ENCODE measurements at regions not wholly inside any gene's neighbourhood (a gene's known extent, or its start where the extent isn't known, plus 50 kb on each side); places are given as distances from the start of the nearest gene placed in this dataset.
"Not testable (repeated sequence)": the region's sequence is repeated elsewhere in the genome, so short reads cannot be mapped to it uniquely, and the experiment has no call there.

DNA sequence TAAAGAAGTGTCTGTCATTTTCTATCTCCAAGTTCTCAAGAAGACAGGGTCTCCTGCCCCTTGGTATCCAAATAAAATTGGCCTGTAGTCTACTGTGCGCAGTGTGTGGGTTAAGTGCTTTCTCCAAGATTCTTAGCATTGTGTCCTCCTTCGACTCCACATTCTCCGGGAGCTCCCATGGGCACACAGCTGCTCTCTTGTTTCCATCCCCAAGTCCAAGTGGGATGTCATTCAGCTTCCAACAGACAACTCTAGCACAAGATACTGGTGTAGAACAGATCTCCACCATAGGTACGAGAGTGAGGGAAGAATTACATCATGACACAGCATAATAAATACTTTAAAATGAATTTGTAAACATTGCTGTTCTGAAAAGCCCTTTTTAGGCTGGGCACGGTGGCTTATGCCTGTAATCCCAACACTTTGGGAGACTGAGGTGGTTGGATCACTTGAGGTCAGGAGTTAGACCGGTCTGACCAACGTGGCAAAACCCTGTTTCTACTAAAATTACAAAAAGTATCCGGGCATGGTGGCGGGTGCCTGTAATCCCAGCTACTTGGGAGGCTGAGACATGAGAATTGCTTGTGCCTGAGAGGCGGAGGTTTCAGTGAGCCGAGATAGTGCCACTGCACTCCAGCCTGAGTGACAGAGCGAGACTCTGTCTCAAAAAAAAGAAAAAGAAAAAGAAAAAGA lies 196.2 kb downstream of the C9orf152 start:
- DNase-seq (ENCODE audit: low read depth in 1 of 2, low spot score in 1 of 2) = no peak

DNA sequence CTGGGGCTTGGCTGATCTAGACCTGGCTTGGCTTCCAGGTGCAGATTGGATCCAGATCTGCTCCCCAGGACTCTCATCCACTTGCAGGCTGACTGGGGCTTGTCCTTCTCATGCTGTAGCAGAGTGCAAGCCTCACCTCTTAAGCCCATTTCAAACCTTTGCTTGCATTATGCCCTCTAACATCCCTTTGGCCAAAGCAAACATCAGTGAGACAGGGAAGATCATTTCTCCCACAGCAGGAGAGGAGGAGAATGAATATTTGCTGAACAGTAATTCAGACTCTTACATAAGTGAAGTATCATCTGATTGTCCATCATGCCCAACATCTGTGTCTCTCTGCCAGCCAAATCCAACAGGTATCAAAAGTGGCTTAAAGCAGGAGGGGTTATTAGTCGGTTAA lies 194.9 kb downstream of the C9orf152 start:
- DNase-seq (ENCODE audit: low read depth in 1 of 2, low spot score in 1 of 2) = no peak

DNA sequence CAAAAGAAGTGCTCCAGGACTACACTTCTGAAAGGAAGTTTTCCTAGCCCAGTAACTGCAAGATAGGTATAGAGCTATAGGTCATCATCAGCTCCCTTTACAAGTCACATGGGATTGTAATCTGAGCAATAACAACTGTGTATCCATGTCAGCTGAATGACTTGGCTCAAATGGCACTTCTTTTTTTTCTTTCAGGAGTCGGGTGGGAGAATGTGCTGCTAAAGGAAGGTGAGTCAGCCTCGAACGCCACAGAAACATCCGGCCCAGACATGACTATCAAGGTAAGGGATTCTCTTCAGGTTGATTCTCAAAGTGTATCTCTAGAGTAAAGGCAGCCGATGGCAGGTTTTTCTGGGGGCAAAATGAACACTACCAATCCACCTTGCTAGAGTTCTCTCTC lies 192.2 kb downstream of the C9orf152 start:
- no peak for DNase-seq (ENCODE audit: low read depth in 1 of 2, low spot score in 1 of 2)

DNA sequence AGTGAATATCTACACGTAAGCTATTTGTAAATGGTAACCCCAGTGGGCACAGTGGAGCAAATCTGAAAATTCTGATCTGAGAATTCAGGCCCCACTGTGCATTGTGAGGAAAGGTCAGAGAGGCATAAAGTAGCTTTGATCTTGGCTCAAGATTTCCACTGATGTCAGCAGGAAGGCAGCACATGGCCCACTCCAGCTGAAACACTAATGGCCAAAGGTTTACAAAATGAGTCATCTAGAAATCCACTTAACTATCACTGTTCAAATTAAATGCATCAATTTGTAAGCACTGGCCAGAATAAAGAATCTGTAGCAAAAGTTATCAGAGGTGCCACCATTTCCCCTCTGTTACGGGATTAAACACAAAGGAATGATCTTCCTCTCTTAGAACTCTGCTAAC lies 191.6 kb downstream of the C9orf152 start:
- DNase-seq (ENCODE audit: low read depth in 1 of 2, low spot score in 1 of 2) = no peak

DNA sequence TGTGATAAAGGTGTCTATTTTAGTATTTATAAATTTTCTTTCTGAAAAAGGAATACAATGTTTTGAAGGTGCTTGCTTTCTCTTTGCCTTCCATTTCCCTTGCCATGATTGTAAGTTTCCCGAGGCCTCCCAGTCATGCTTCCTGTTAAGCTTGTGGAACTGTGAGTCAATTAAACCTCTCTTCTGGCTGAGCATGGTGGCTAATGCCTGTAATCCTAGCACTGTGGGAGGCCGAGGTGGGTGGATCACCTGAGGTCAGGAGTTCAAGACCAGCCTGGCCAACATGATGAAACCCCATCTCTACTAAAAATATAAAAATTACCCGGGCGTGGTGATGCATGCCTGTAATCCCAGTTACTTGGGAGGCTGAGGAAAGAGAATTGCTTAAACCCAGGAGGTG lies 187.7 kb downstream of the C9orf152 start:
- not testable (repeated sequence) for DNase-seq (ENCODE audit: low read depth in 1 of 2, low spot score in 1 of 2)

DNA sequence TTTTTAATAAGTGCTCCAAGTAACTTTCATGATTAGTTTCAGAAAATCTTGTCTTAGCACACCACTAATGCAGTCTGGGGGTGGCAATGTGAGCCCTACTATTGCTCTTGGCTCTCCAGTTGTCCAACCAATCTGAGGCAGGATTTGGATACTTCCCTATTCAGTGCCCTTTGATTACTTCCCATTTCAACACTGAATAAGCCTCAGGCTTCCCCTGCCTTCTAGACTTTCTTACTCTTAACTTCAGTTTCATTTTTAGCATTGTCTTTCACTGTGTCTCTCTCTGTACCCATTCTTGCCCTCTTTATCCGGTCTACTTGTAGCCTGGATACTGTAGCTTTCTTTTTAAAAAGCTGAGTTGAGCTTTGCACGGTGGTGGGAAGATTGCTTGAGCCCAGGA lies 186.1 kb downstream of the C9orf152 start:
- DNase-seq (ENCODE audit: low read depth in 1 of 2, low spot score in 1 of 2) = no peak

DNA sequence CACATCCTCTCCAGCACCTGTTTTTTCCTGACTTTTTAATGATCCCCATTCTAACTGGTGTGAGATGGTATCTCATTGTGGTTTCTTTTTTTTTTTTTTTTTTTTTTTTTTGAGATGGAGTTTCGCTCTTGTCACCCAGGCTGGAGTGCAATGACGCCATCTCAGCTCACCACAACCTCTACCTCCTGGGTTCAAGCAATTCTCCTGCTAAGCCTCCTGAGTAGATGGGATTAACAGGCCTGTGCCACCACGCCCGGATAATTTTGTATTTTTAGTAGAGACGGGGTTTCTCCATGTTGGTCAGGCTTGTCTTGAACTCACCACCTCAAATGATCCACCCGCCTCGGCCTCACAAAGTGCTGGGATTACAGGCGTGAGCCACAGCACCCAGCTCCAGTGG lies 184.7 kb downstream of the C9orf152 start:
- not testable (repeated sequence) for DNase-seq (ENCODE audit: low read depth in 1 of 2, low spot score in 1 of 2)

DNA sequence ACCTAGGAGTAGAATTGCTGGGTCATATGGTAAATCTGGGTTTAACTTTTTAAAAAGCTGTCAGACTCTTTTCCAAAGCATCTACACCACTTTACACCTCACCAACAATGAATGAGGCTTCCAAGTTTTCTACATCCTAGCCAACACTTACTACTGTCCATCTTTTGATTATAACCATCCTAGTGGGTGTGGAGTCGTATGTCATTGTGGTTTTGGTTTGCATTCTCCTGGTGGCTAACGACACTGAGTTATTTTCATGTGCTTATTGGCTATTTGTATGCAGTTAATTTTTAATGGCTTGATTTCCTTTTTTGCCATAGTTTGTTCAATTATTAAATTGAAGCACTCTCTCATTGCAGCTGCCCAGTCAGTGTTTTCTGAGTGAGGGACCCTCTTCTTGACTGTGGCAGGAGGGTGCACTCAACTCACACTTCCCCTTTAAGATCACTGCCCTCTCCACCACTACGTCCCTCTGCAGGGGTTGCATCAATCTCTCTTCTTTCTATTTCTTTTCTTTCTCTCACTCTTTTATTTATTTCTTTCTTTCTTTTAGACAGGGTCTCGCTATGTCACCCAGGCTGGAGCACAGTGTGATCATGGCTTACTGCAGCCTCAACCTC lies 182.3 kb downstream of the C9orf152 start:
- no peak for DNase-seq (ENCODE audit: low read depth in 1 of 2, low spot score in 1 of 2)

DNA sequence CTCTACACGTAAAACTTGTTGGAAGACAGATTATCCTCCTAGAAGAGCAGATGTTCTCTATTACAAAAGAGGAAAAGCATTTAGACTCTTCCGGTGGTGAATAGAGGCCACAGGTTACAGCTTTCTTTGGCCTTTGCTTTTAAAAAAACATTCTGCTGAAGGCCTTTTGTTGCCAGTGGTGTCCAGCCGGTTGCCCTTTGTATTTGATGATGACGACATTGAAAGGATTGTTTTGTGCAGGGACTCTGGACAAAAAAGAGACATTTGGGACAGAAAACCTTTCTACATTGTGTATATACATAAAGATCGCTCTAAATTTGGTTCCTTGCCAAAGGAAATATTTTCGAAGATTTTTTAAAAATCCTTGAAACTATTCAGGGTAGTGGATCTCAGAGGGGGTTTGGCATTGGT lies 180.3 kb downstream of the C9orf152 start:
- DNase-seq (ENCODE audit: low read depth in 1 of 2, low spot score in 1 of 2) = no peak

DNA sequence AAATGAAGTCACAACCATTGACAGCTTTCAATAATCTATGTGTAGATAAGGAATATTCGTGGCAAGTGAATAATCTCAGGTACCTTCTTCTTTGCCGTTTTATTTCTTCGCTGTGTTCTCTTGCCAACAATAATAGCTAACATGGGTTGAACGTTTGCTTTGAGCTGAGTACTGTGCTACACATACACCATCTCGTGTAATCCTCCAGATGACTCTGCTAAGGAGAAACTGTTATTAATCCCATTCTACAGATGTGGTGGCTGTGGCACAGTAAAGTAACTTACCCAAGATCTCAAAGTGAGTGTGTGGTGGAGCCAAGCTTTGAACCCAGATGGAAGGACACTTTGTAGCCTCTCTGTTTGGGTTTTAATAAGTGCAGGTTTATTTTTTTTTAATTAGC lies 179.7 kb downstream of the C9orf152 start:
- no peak for DNase-seq (ENCODE audit: low read depth in 1 of 2, low spot score in 1 of 2)

DNA sequence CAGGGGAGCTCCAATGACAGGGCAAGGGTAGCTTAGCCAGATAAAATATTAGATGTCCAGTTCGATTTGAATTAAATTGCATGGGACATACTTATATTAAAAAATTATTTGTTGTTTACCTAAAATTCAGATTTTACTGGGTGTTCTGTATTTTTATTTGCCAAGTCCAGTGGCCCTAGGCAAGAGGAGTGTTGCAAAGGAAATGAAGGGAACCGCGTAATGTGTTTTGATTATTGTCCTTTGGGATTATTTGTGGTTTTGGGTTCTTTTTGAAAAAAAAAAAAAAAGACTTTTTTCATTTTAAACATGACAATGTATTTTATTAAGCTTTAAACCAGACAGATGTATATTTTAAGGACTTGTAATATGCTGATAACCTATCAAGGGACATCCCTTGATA lies 179.3 kb downstream of the C9orf152 start:
- no peak for DNase-seq (ENCODE audit: low read depth in 1 of 2, low spot score in 1 of 2)

DNA sequence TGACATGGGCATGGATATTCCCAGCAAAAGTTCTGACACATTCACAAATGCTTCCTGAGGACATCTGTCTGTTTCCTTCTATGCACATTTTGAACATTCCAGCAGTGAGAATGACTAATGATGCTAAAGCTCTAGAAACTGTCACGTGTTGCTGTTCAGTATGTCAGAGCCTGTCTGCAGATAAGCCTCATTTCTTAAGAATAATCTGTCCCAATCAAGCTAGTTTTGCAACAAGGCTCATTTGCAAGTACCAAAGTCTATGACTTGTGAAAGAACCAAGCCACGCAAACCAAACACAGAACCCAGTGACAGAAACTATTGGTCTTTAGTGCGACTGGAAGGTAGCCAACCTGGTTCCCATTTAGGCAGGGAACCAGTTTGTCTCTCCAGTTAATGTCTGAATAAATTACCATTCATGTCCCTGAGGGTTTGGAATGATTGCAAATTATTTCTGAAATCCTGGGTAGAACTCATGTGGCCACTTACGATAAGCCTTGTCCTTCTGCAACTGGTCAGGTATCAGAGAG lies 178.5 kb downstream of the C9orf152 start:
- no peak for DNase-seq (ENCODE audit: low read depth in 1 of 2, low spot score in 1 of 2)

DNA sequence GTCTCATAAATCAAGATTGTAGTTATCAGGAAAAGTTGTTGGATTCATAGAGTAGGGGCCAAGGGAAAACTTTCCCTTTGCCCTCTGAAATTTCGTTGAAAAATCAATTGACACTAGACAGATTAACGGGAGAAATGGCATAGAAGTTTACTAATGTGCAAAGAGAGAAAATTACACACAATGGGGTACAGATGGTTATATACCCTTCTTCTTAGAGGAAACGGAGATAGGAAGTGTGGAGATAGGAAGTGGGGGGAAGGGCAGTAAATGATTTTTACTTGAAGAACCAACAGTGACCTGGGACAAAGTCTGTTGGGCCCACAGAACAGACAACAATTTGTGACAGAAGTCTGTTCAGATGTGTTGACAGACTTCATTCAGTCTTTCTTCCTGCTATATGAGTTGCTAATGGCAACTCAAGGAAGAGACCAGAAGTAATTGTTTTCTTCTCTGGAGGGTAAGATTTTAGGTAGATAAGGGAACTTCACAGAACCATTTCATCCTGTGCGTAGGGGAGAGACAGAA lies 177.9 kb downstream of the C9orf152 start:
- DNase-seq (ENCODE audit: low read depth in 1 of 2, low spot score in 1 of 2) = no peak

DNA sequence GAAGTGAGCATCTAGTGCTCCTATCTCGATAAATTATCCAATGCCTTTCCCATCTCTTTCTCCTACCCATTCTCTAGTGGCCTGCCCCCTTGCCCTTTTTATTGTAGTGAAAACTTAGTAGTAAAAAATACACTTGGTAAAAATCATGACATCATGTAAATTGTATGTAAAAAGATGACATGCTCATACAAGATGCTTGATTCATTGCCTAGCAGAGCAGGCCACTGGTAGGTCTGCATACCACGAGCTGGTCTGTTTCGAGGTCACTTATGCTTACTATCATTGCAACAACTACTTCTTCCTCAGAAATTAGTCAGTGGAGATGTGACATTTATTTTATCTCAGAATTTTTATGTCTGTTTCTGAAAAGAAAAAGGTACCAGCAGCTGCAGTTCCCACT lies 177.3 kb downstream of the C9orf152 start:
- no peak for DNase-seq (ENCODE audit: low read depth in 1 of 2, low spot score in 1 of 2)

DNA sequence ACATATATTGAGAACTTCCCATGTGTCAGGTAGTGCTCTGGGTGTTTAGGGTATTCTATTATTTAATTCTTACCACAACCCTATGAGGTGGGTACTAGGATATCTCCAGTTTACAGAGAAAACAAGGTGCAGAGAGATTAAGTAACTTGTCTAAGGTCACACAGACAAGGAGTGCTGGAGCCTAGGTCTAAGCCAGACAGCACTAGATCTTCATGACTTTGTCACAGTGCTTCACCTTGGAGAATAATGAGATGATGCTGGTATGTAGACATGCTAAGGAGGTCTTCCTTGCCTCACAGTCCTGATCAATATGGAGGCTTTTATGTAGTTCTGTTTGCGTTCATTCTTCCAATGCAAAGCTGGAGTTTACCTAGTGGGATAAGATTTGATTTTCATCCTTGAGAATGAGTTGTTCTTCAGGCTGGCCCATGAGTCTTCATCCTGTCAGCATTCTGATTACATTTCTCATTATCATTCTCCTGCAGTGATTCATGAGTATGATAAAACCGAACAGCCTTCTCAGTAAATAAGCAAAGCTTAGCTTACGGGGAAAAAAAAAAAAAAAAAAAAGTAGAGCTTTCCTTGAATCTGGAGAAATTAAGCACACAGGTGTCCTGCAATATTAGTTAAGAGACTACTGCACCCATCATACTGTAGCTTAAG lies 176.3 kb downstream of the C9orf152 start:
- no peak for DNase-seq (ENCODE audit: low read depth in 1 of 2, low spot score in 1 of 2)

DNA sequence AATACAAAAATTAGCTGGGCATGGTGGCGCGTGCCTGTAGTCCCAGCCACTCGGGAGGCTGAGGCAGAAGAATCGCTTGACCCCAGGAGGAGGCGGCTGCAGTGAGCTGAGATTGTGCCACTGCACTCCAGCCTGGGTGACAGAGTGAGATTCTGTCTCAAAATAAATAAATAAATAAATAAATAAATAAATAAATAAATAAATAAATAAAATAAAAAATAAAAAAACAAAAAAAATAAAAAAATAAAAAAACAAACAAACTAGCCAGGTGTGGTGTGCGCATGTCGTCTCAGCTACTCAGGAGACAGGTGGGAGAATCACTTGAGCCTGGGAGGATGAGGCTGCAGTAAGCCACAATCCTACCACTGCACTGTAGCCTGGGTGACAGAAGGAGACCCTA lies 175.4 kb downstream of the C9orf152 start:
- not testable (repeated sequence) for DNase-seq (ENCODE audit: low read depth in 1 of 2, low spot score in 1 of 2)

DNA sequence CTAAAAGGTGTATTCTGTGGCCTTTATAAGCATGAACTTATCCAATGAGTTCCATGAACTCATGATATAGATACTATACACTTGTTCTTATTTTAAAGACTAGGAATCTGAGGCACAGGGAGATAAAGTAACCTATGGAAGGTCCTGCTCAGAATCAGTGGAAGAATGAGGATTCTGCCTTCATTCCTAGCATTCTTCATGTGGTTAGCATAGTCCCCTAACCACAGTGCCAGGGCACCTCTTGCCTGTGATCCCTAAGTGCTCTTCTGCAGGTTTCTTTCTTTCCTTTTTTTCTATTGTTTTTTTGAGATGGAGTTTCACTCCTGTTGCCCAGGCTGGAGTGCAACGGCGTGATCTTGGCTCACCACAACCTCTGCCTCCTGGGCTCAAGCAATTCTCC lies 174.1 kb downstream of the C9orf152 start:
- DNase-seq (ENCODE audit: low read depth in 1 of 2, low spot score in 1 of 2) = no peak

DNA sequence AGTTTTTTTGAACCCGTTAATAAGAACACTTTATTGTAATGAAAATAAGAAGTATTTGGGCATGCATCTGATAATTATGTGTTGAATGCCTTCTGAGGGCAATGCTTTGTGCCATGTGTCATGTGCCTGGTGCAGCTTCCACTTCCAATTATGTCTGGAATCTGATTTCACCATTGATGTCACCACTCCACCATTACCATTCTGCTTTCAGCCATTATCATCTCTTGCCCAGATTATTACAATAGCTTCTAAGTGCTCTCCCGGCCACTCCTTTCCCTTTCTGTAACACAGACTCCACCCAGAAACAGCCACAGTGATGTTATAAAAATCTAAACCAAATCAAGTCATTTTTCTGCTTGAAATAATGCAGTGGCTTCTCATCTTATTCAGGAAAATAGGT lies 171.7 kb downstream of the C9orf152 start:
- no peak for DNase-seq (ENCODE audit: low read depth in 1 of 2, low spot score in 1 of 2)

DNA sequence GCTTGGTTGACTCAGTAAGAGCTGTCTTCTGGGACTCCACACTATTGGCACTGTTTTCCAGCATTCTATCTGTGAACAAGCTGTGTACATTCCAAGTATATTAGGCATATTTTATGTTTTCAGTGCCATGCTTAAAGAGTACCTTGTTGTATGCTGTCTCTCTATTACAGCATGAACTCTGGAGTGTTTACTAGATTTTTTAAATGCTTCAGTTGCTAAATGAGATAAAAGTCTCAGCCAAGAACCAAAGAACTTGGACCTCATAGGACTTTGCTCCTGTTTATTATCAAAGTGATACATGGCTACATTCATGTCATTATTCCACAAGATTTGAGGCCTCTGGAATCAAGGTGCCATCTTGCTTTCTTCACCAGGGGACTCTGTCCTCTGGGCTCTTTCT lies 167.2 kb downstream of the C9orf152 start:
- DNase-seq (ENCODE audit: low read depth in 1 of 2, low spot score in 1 of 2) = no peak

DNA sequence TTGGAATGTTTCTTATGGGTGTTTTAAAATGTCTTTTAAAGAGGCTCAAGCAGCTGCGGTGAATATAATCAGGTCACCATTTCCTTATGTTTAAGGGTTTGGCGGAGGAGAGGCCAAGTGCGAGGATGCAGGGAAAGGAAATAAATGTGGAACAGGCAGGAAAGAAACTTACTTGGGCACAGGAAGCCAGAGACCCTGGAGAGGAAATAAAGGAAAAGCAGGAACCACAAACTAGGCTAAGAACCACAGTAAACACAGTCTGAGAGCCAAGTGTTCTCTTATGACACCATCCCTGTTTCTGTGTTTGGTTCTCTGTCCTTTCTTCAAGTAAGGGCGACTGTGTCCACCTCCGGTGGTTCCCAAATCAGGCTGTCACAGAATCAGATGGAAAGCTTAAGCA lies 166.5 kb downstream of the C9orf152 start:
- no peak for DNase-seq (ENCODE audit: low read depth in 1 of 2, low spot score in 1 of 2)

DNA sequence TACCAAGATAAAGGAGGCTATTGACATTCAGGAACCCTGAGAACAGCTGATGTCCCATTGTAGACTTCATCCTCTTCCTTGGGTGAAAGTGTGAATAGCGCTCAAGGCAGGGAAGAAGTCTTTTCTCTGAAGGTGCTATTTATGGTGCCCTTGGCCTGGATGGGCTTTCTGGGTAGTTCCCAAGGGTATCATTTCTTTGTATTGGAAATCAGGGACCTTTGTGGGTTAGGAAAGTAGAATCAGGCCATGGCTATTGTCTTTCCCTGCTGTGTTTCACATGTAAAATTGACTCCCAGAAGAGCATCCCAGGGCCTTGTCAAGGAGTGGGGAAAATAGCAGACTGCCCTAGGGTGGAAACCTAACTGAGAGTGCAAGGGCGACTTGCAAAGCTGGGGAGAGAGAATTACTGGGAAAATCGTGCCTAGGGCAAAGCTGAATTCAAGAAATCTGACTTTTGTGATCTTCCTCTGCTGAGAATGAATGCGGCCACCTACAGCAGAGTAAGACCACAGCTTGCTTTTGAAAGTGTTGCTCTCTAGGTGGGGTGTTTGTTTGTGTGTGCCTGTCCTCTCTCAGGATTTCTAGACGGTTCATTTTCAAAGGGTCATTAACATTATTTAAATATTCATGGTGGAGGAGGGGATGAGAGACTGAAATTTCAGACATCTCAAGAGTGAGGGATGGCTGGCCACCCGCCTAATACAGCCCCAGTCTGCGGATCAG lies 160.6 kb downstream of the C9orf152 start:
- no peak for DNase-seq (ENCODE audit: low read depth in 1 of 2, low spot score in 1 of 2)
